A549 (cell line): ENCODE measurements at regions not wholly inside any gene's neighbourhood (a gene's known extent, or its start where the extent isn't known, plus 50 kb on each side); places are given as distances from the start of the nearest gene placed in this dataset.

Source experiments
- CEBPB ChIP-seq, 2 experiments: fragments of >200 bp in 1 of 2; sonication (Bioruptor Twin) in 1 of 2; formaldehyde crosslinking in 1 of 2; IDR thresholded peaks; 2 replicates each; pipeline ENCODE4 v1.6.1; 2012 to 2016
- EHMT2 ChIP-seq: fragments of 200-600 bp; sonication (generic); IDR thresholded peaks from 2 replicates; pipeline ENCODE4 v1.6.1; 2016; ENCODE audit warnings: antibody characterized with exemption, low read depth, mild to moderate bottlenecking, moderate library complexity
- EP300 ChIP-seq, 2 experiments: fragments of >200 bp; sonication (Bioruptor Twin); formaldehyde crosslinking; IDR thresholded peaks; 2 replicates in 1 of 2; 3 replicates in 1 of 2; pipeline ENCODE4 v1.6.1; 2016 to 2017
- HOXB13 ChIP-seq: fragments of 250-450 bp; sonication (Bioruptor Pico); IDR thresholded peaks from 2 replicates; pipeline ENCODE4 v1.5.0; 2020; ENCODE audit warnings: low read depth, mild to moderate bottlenecking, moderate library complexity
- POLR2A ChIP-seq: IDR thresholded peaks from 2 replicates; pipeline ENCODE4 v1.6.1; 2012; ENCODE audit warnings: mild to moderate bottlenecking, low read length
- TF ChIP-seq, protein P1 (sequence below): IDR thresholded peaks from 2 replicates; pipeline ENCODE4 v1.6.1; 2012
- TF ChIP-seq, protein P2 (sequence below): fragments of >200 bp; sonication (Bioruptor Twin); formaldehyde crosslinking; IDR thresholded peaks from 3 replicates; pipeline ENCODE4 v1.5.1; 2016
- TF ChIP-seq, protein P3 (sequence below): IDR thresholded peaks from 2 replicates; pipeline ENCODE4 v1.6.1; 2012

DNA sequence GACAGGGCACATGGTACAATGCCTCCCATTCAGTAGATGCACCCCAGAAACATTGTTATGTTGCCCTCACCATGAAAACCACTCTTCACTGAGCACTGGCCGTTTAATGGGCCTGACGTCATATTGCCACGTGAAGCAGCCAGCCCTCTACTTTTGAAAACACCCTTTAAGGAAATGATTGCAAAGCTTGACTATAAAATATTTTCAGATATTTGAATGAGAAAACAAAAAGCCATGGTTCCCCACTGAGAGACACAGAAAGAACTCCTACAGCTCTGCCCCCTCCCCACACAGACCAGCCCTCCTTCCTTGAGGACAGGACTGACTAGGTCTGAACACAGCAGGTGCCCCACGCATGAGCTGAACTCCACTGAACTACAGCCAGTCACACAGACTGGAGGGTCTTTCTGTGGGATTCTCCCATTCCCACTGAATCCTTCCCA lies 349.1 kb downstream of the ANAPC1 start:
- TF ChIP-seq EP300 (IDR thresholded peaks at IDR 0.05) (no peak), EHMT2 (no peak), HOXB13 (no peak), POLR2A (no peak), CEBPB (IDR thresholded peaks at IDR 0.05) (no peak)
- TF ChIP-seq, protein P1, sequence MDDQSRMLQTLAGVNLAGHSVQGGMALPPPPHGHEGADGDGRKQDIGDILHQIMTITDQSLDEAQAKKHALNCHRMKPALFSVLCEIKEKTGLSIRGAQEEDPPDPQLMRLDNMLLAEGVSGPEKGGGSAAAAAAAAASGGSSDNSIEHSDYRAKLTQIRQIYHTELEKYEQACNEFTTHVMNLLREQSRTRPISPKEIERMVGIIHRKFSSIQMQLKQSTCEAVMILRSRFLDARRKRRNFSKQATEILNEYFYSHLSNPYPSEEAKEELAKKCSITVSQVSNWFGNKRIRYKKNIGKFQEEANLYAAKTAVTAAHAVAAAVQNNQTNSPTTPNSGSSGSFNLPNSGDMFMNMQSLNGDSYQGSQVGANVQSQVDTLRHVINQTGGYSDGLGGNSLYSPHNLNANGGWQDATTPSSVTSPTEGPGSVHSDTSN: no peak
- TF ChIP-seq, protein P2, sequence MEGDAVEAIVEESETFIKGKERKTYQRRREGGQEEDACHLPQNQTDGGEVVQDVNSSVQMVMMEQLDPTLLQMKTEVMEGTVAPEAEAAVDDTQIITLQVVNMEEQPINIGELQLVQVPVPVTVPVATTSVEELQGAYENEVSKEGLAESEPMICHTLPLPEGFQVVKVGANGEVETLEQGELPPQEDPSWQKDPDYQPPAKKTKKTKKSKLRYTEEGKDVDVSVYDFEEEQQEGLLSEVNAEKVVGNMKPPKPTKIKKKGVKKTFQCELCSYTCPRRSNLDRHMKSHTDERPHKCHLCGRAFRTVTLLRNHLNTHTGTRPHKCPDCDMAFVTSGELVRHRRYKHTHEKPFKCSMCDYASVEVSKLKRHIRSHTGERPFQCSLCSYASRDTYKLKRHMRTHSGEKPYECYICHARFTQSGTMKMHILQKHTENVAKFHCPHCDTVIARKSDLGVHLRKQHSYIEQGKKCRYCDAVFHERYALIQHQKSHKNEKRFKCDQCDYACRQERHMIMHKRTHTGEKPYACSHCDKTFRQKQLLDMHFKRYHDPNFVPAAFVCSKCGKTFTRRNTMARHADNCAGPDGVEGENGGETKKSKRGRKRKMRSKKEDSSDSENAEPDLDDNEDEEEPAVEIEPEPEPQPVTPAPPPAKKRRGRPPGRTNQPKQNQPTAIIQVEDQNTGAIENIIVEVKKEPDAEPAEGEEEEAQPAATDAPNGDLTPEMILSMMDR: no peak
- TF ChIP-seq, protein P3, sequence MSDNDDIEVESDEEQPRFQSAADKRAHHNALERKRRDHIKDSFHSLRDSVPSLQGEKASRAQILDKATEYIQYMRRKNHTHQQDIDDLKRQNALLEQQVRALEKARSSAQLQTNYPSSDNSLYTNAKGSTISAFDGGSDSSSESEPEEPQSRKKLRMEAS: no peak
